Right lobe of liver (tissue), 4 donors: ENCODE measurements at regions not wholly inside any gene's neighbourhood (a gene's known extent, or its start where the extent isn't known, plus 50 kb on each side); places are given as distances from the start of the nearest gene placed in this dataset.

ENCODE experiments used
- POLR2A ChIP-seq: fragments of 450-650 bp; IDR thresholded peaks from one replicate; pipeline ENCODE4 v1.6.1; 2017; ENCODE audit warnings: antibody characterized with exemption, mild to moderate bottlenecking
- TF ChIP-seq, protein P1 (sequence below), 4 donors: fragments of 200-600 bp in 3 of 4; fragments of 450-650 bp in 1 of 4; IDR thresholded peaks; one replicate each; pipeline versions ENCODE4 v1.5.1 to v1.8.0; 2016 to 2022; ENCODE audit warnings: antibody characterized with exemption in 4 of 4, mild to moderate bottlenecking in 2 of 4
- donor health status: DM: no; HTN: no; CAD: no.
- donor health status: DM: no; HTN: no; CAD: no.
- donor health status: DM: no; HTN: yes; CAD: no.

GRCh38 chr4:138838251-138838650, 177.3 kb upstream of the NOCT start:
- TF ChIP-seq, protein P1, sequence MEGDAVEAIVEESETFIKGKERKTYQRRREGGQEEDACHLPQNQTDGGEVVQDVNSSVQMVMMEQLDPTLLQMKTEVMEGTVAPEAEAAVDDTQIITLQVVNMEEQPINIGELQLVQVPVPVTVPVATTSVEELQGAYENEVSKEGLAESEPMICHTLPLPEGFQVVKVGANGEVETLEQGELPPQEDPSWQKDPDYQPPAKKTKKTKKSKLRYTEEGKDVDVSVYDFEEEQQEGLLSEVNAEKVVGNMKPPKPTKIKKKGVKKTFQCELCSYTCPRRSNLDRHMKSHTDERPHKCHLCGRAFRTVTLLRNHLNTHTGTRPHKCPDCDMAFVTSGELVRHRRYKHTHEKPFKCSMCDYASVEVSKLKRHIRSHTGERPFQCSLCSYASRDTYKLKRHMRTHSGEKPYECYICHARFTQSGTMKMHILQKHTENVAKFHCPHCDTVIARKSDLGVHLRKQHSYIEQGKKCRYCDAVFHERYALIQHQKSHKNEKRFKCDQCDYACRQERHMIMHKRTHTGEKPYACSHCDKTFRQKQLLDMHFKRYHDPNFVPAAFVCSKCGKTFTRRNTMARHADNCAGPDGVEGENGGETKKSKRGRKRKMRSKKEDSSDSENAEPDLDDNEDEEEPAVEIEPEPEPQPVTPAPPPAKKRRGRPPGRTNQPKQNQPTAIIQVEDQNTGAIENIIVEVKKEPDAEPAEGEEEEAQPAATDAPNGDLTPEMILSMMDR (IDR thresholded peaks at IDR 0.05): no peak
- no peak for TF ChIP-seq POLR2A
